Ovary (tissue), 7 donors: ENCODE measurements at regions not wholly inside any gene's neighbourhood (a gene's known extent, or its start where the extent isn't known, plus 50 kb on each side); places are given as distances from the start of the nearest gene placed in this dataset.

Experiments used
- DNase-seq, 5 donors: peaks; one replicate each; pipeline ENCODE4 v3.0.0-alpha.2; 2019 to 2020
- H3K27ac ChIP-seq, 2 donors: fragments of 200-600 bp; one replicate each; pipeline versions ENCODE4 v1.5.1 to v1.8.0; 2019 to 2022
- H3K27me3 ChIP-seq: fragments of 200-600 bp; one replicate; pipeline ENCODE4 v1.8.0; 2022
- H3K36me3 ChIP-seq: fragments of 200-600 bp; sonication (generic); one replicate; pipeline ENCODE4 v1.5.1; 2019
- H3K4me1 ChIP-seq: one replicate; pipeline ENCODE4 v1.8.1; 2013; ENCODE audit warnings: mild to moderate bottlenecking, moderate library complexity; ENCODE audit not compliant: insufficient read depth
- H3K4me3 ChIP-seq: fragments of 200-600 bp; sonication (generic); one replicate; pipeline ENCODE4 v1.5.1; 2017
- H3K9me3 ChIP-seq, 2 donors: fragments of 200-600 bp in 1 of 2; sonication (generic) in 1 of 2; one replicate each; pipeline versions ENCODE4 v1.5.1 to v1.8.1; 2013 to 2019; ENCODE audit warnings: mild to moderate bottlenecking in 1 of 2, moderate library complexity in 1 of 2
- EP300 ChIP-seq: sonication (generic); formaldehyde crosslinking; IDR thresholded peaks from one replicate; pipeline ENCODE4 v1.6.1; 2017; ENCODE audit warnings: antibody characterized with exemption
- POLR2A ChIP-seq: fragments of 450-650 bp; IDR thresholded peaks from one replicate; pipeline ENCODE4 v1.6.1; 2017; ENCODE audit warnings: antibody characterized with exemption, mild to moderate bottlenecking, moderate library complexity
- WGBS, 3 donors: extraction: QIAGEN DNeasy Blood & Tissue Kit in 1 of 3; methylation state at CpG; one replicate each; pipeline versions ENCODE4 v1.1.5 to v1.1.7; 2013 to 2017; 5-methylcytosine and 5-hydroxymethylcytosine counted together
- intact Hi-C, 4 donors: fragments of 100-400 bp; cut with DNase I; formaldehyde crosslinking; loops; one replicate each; pipeline versions ENCODE4 v1.11.0 to v1.15.1; 2022 to 2023
- TF ChIP-seq, protein P1 (sequence below), 3 donors: fragments of 450-650 bp in 2 of 3; fragments of 200-600 bp in 1 of 3; IDR thresholded peaks; one replicate each; pipeline versions ENCODE4 v1.5.1 to v1.8.0; 2016 to 2022; ENCODE audit warnings: antibody characterized with exemption in 3 of 3, mild to moderate bottlenecking in 1 of 3
- donor health status: DM: no; HTN: no; CAD: no; lungs with moderate emphysema.
- donor health status: DM: no; HTN: no; CAD: no.
- donor health status: Bipolar disorder and iron deficiency.
- donor health status: DM: no; HTN: no; CAD: no.
- donor health status: DM: yes; HTN: yes; CAD: no.

DNA sequence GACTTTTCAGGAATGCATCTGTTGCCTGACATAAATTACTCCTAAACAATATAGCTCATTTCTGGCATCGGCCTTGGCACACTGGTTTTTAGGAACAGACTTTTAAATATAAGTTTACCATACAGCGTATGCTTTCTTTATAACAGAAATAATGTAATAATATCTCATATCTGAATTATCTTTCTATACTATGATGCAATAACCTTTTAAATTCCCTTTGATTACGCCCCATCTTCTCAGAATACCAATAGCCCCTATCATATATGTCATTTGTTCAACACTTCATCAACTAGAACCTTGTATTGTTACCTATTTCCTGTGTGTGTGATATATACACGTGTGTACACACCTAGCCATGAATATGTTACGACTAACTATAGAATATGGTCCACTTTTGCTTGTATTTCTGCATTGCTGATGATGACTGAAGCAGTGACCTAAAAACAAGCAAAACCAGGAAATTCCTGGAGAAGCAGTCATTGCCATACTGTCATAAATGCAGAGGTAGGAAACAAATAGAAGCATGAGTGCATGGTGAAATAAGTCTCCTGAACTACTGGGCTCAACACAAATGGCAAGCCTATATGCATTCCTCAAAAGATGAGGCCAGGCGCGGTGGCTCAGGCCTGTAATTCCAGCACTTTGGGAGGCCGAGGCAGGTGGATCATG lies 618.4 kb upstream of the NRP1 start:
- Histone ChIP-seq H3K4me3 (no peak overlapping the region), H3K27ac (no peak overlapping the region), H3K27me3 (no peaks in the 10 kb centered on the region), H3K9me3 (no peaks in the 10 kb centered on the region), H3K36me3 (no peaks in the 10 kb centered on the region), H3K4me1 (no peaks in the 10 kb centered on the region)
- no peak for DNase-seq
- WGBS, 3 donors: 95% methylated on average over 8 of the region's 8 CpGs
- intact Hi-C loops: no loop called here
- TF ChIP-seq EP300 (no peak), POLR2A (no peak)
- TF ChIP-seq, protein P1, sequence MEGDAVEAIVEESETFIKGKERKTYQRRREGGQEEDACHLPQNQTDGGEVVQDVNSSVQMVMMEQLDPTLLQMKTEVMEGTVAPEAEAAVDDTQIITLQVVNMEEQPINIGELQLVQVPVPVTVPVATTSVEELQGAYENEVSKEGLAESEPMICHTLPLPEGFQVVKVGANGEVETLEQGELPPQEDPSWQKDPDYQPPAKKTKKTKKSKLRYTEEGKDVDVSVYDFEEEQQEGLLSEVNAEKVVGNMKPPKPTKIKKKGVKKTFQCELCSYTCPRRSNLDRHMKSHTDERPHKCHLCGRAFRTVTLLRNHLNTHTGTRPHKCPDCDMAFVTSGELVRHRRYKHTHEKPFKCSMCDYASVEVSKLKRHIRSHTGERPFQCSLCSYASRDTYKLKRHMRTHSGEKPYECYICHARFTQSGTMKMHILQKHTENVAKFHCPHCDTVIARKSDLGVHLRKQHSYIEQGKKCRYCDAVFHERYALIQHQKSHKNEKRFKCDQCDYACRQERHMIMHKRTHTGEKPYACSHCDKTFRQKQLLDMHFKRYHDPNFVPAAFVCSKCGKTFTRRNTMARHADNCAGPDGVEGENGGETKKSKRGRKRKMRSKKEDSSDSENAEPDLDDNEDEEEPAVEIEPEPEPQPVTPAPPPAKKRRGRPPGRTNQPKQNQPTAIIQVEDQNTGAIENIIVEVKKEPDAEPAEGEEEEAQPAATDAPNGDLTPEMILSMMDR (IDR thresholded peaks at IDR 0.05): no peak

DNA sequence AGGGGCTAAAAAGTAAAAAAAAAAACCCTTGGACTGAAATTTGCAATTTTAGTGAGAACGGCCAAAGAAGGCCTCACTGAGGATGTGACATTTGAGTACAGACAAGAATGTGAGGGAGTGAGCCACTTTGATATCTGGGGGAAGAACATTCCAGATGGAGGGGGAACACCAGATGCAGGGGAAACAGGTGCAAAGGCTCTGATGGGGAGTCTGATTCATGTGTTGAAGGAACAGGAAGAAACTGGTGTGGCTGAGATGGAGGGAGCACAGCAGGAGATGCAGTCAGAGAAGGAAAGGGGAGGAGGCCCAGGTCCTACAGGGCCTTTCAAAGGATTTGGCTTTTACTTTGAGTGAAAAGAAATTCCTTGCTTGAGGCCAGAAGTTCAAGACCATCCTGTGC lies 615.7 kb upstream of the NRP1 start:
- DNase-seq: no peak
- no peaks in the 10 kb centered on the region for H3K4me1 ChIP-seq
- no peak overlapping the region for H3K4me3 ChIP-seq
- intact Hi-C loops: no loop called here
- H3K27ac ChIP-seq: no peak overlapping the region
- H3K36me3 ChIP-seq: no peaks in the 10 kb centered on the region
- no peaks in the 10 kb centered on the region for H3K27me3 ChIP-seq
- WGBS, 3 donors: 65 to 91% (median 84%) methylated on average over 1 of the region's 1 CpG
- H3K9me3 ChIP-seq: no peaks in the 10 kb centered on the region
- TF ChIP-seq, protein P1 (IDR thresholded peaks at IDR 0.05): no peak
- TF ChIP-seq POLR2A (no peak), EP300 (no peak)

DNA sequence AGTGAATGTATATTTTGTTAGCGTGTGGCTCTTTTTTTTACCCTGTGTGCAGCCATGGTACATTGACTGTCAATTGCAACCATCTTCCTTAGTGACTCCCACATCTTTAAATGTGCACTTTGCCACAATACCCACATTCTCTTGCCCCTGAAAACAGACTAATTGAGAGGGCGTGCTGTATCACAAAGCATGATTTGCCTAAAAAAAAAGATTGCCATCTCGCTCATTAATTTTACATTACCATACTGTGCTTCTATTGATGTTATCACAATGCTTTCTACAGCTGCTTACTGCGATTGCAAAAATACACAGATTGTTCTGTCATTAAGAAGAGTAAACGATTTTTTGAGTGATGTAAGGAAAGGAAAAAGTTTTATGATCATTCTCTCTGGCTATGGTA lies 613.1 kb upstream of the NRP1 start:
- Histone ChIP-seq H3K9me3 (no peaks in the 10 kb centered on the region), H3K36me3 (no peaks in the 10 kb centered on the region), H3K4me1 (no peaks in the 10 kb centered on the region), H3K27ac (no peak overlapping the region), H3K27me3 (no peaks in the 10 kb centered on the region), H3K4me3 (no peak overlapping the region)
- no peak for TF ChIP-seq POLR2A
- TF ChIP-seq, protein P1 (IDR thresholded peaks at IDR 0.05): no peak
- TF ChIP-seq EP300: no peak
- WGBS, 3 donors: 85 to 89% (median 87%) methylated on average over 5 of the region's 5 CpGs
- DNase-seq: no peak
- intact Hi-C loops: no loop called here

DNA sequence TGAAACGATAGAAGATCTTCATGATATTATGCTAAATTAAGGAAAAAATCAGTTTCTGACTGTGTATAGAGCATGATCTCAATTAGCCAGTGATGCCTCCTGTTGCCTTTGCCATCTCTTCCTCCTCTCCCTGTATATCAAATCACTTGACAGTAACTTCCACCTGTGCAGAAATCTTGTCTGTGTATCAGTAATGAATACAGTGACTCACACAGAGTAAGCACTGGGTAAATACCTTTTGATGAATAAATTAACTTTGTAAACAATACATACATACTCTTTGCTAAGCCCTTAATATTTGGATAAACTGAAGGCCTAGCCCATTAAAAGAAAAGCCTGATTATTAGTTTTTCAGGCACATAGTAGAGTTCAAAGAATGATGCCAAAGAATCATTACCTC lies 610.6 kb upstream of the NRP1 start:
- no peak for DNase-seq
- TF ChIP-seq, protein P1 (IDR thresholded peaks at IDR 0.05): no peak
- TF ChIP-seq EP300 (no peak), POLR2A (no peak)
- intact Hi-C loops: no loop called here
- H3K36me3 ChIP-seq: no peaks in the 10 kb centered on the region
- no peaks in the 10 kb centered on the region for H3K27me3 ChIP-seq
- no peak overlapping the region for H3K27ac ChIP-seq
- H3K4me3 ChIP-seq: no peak overlapping the region
- no peaks in the 10 kb centered on the region for H3K9me3 ChIP-seq
- WGBS, 3 donors: 81 to 90% (median 83%) methylated on average over 1 of the region's 1 CpG
- no peaks in the 10 kb centered on the region for H3K4me1 ChIP-seq
